ENCODE measurements at regions not wholly inside any gene's neighbourhood (a gene's known extent, or its start where the extent isn't known, plus 50 kb on each side); places are given as distances from the start of the nearest gene placed in this dataset.

- ChIA-PET CTCF (no interaction called here), POLR2A (no interaction called here)
- Mint-ChIP-seq H3K27ac (no peak overlapping the region), H3K4me1 (no peaks in the 10 kb centered on the region), H3K27me3 (peaks cover 12% of the 10 kb centered on the region), H3K4me3 (no peak overlapping the region), H3K9me3 (ENCODE audit: insufficient read depth) (no peaks in the 10 kb centered on the region)
- Histone ChIP-seq H3K4me3 (ENCODE audit: control extremely low read depth in 1 of 5, extremely low read depth in 1 of 5, insufficient read depth in 1 of 5, low read depth in 2 of 5, low read length in 4 of 5) (no peak overlapping the region), H3K27me3 (replicated peaks in 1 of 4; ENCODE audit: control extremely low read depth in 1 of 4, control insufficient read depth in 3 of 4, insufficient read depth in 4 of 4, low read length in 3 of 4) (peaks cover 0 to 2% (median 0%) of the 10 kb centered on the region in 4 experiments), H3K9ac (ENCODE audit: low read length) (no peak overlapping the region), H3K27ac (ENCODE audit: low read length in 2 of 2) (no peak overlapping the region), H3K4me2 (replicated peaks; ENCODE audit: low read depth, low read length, poor library complexity, severe bottlenecking) (no peak overlapping the region), H3K4me1 (ENCODE audit: control insufficient read depth in 2 of 2, insufficient read depth in 2 of 2, low read length in 2 of 2) (no peaks in the 10 kb centered on the region), H4K20me1 (ENCODE audit: control insufficient read depth, insufficient read depth, low read length, poor library complexity, severe bottlenecking) (no peaks in the 10 kb centered on the region), H3K9me3 (ENCODE audit: control extremely low read depth in 1 of 3, control insufficient read depth in 2 of 3, insufficient read depth in 1 of 3, low read length in 2 of 3) (no peaks in the 10 kb centered on the region), H3K36me3 (replicated peaks in 1 of 2; ENCODE audit: control extremely low read depth in 1 of 2, control insufficient read depth in 1 of 2, extremely low read depth in 1 of 2, insufficient read depth in 2 of 2, low read length in 1 of 2) (no peaks in the 10 kb centered on the region), H2AFZ (ENCODE audit: insufficient read depth, low read depth, low read length, poor library complexity, severe bottlenecking) (no peak overlapping the region), H3K79me2 (ENCODE audit: control insufficient read depth, insufficient read depth, low read length) (no peaks in the 10 kb centered on the region)
- no peak for ATAC-seq (ENCODE audit: low read depth)
- TF ChIP-seq EZH2 (IDR thresholded peaks at IDR 0.05; ENCODE audit: borderline replicate concordance, insufficient read depth, low read depth, low read length, poor library complexity, severe bottlenecking), result no peak
- TF ChIP-seq, protein P1, sequence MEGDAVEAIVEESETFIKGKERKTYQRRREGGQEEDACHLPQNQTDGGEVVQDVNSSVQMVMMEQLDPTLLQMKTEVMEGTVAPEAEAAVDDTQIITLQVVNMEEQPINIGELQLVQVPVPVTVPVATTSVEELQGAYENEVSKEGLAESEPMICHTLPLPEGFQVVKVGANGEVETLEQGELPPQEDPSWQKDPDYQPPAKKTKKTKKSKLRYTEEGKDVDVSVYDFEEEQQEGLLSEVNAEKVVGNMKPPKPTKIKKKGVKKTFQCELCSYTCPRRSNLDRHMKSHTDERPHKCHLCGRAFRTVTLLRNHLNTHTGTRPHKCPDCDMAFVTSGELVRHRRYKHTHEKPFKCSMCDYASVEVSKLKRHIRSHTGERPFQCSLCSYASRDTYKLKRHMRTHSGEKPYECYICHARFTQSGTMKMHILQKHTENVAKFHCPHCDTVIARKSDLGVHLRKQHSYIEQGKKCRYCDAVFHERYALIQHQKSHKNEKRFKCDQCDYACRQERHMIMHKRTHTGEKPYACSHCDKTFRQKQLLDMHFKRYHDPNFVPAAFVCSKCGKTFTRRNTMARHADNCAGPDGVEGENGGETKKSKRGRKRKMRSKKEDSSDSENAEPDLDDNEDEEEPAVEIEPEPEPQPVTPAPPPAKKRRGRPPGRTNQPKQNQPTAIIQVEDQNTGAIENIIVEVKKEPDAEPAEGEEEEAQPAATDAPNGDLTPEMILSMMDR (IDR thresholded peaks at IDR 0.05), result no peak
- intact Hi-C loops (cut with micrococcal nuclease), result no loop called here
- WGBS (ENCODE audit: insufficient coverage), result no CpG with 5 or more reads among the region's 2 CpGs
- no peak for DNase-seq
Measured at GRCh38 chr9:88653406-88653805, 118.4 kb downstream of the NXNL2 start.

DNA sequence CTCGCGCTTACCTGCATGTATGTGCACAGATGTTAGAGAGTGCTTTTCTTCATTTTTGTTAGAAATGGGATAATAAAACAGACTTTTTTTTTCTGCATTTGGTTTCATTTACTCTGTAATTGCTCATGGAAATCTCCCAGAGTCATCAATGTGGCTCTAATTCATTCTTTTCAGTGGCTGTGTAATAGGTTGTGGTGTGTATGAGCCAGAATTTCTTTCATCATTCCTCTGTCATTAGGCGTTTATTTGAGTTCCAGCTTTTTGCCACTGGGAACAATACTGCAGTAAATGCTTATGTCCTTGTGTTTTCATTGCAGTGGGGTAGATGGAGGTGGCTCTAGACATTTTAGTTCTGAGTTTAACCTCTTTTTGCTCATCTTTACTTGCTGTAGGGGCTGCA, 118.9 kb downstream of the NXNL2 start:
- POLR2A ChIA-PET, result no interaction called here

More for the DNA sequence above, 118.9 kb downstream of the NXNL2 start:
- WGBS (ENCODE audit: insufficient coverage), result no CpG with 5 or more reads among the region's 3 CpGs
- CTCF ChIA-PET, result no interaction called here
- Histone ChIP-seq H3K27ac (ENCODE audit: low read length in 2 of 2) (no peak overlapping the region), H2AFZ (ENCODE audit: insufficient read depth, low read depth, low read length, poor library complexity, severe bottlenecking) (no peak overlapping the region), H3K4me2 (replicated peaks; ENCODE audit: low read depth, low read length, poor library complexity, severe bottlenecking) (no peak overlapping the region), H3K36me3 (replicated peaks in 1 of 2; ENCODE audit: control extremely low read depth in 1 of 2, control insufficient read depth in 1 of 2, extremely low read depth in 1 of 2, insufficient read depth in 2 of 2, low read length in 1 of 2) (no peaks in the 10 kb centered on the region), H3K79me2 (ENCODE audit: control insufficient read depth, insufficient read depth, low read length) (no peaks in the 10 kb centered on the region), H3K4me3 (ENCODE audit: control extremely low read depth in 1 of 5, extremely low read depth in 1 of 5, insufficient read depth in 1 of 5, low read depth in 2 of 5, low read length in 4 of 5) (no peak overlapping the region), H3K9me3 (ENCODE audit: control extremely low read depth in 1 of 3, control insufficient read depth in 2 of 3, insufficient read depth in 1 of 3, low read length in 2 of 3) (no peaks in the 10 kb centered on the region), H4K20me1 (ENCODE audit: control insufficient read depth, insufficient read depth, low read length, poor library complexity, severe bottlenecking) (no peaks in the 10 kb centered on the region), H3K9ac (ENCODE audit: low read length) (no peak overlapping the region), H3K4me1 (ENCODE audit: control insufficient read depth in 2 of 2, insufficient read depth in 2 of 2, low read length in 2 of 2) (no peaks in the 10 kb centered on the region), H3K27me3 (replicated peaks in 1 of 4; ENCODE audit: control extremely low read depth in 1 of 4, control insufficient read depth in 3 of 4, insufficient read depth in 4 of 4, low read length in 3 of 4) (peaks cover 0 to under 1% (median 0%) of the 10 kb centered on the region in 4 experiments)
- H3K4me3 Mint-ChIP-seq, result no peak overlapping the region
- ATAC-seq (ENCODE audit: low read depth), result no peak
- H3K27ac Mint-ChIP-seq, result no peak overlapping the region
- TF ChIP-seq EZH2 (IDR thresholded peaks at IDR 0.05; ENCODE audit: borderline replicate concordance, insufficient read depth, low read depth, low read length, poor library complexity, severe bottlenecking), result no peak
- TF ChIP-seq, protein P1 (IDR thresholded peaks at IDR 0.05), result no peak
- intact Hi-C loops (cut with micrococcal nuclease), result no loop called here
- DNase-seq, result no peak
- H3K9me3 Mint-ChIP-seq (ENCODE audit: insufficient read depth), result no peaks in the 10 kb centered on the region
- H3K27me3 Mint-ChIP-seq, result peaks cover 12% of the 10 kb centered on the region
- no peaks in the 10 kb centered on the region for H3K4me1 Mint-ChIP-seq

Data from B cell (primary cell).